WTC11 (cell line): ENCODE measurements at regions not wholly inside any gene's neighbourhood (a gene's known extent, or its start where the extent isn't known, plus 50 kb on each side); places are given as distances from the start of the nearest gene placed in this dataset.

Experiments
- AFF4 ChIP-seq: sonication (generic); formaldehyde crosslinking; IDR thresholded peaks from 2 replicates; pipeline ENCODE4 v1.8.1; 2023; ENCODE audit warnings: mild to moderate bottlenecking, missing genetic modification reagents, borderline replicate concordance
- E2F1 ChIP-seq: sonication (generic); formaldehyde crosslinking; IDR thresholded peaks from 2 replicates; pipeline ENCODE4 v1.8.0; 2022; ENCODE audit warnings: mild to moderate bottlenecking, missing genetic modification reagents
- JUN ChIP-seq: sonication (generic); formaldehyde crosslinking; IDR thresholded peaks from 2 replicates; pipeline ENCODE4 v1.8.0; 2023; ENCODE audit warnings: mild to moderate bottlenecking, missing genetic modification reagents
- NFE2L1 ChIP-seq: sonication (generic); formaldehyde crosslinking; IDR thresholded peaks from 2 replicates; pipeline ENCODE4 v1.8.1; 2023; ENCODE audit warnings: missing genetic modification reagents
- NR2C2 ChIP-seq: sonication (generic); formaldehyde crosslinking; IDR thresholded peaks from 2 replicates; pipeline ENCODE4 v1.8.0; 2022; ENCODE audit warnings: mild to moderate bottlenecking, missing genetic modification reagents
- TEAD1 ChIP-seq: sonication (generic); formaldehyde crosslinking; IDR thresholded peaks from 2 replicates; pipeline ENCODE4 v1.8.0; 2022; ENCODE audit warnings: mild to moderate bottlenecking, missing genetic modification reagents
- USF2 ChIP-seq: sonication (generic); formaldehyde crosslinking; IDR thresholded peaks from 2 replicates; pipeline ENCODE4 v1.8.1; 2023; ENCODE audit warnings: mild to moderate bottlenecking, missing genetic modification reagents, moderate library complexity
- ZBTB21 ChIP-seq: sonication (generic); formaldehyde crosslinking; IDR thresholded peaks from 2 replicates; pipeline ENCODE4 v1.8.1; 2023; ENCODE audit warnings: mild to moderate bottlenecking, missing genetic modification reagents, borderline replicate concordance
- ZNF416 ChIP-seq: fragments of 250-450 bp; sonication (Bioruptor Pico); IDR thresholded peaks from 2 replicates; pipeline ENCODE4 v1.9.0; 2021; ENCODE audit warnings: mild to moderate bottlenecking, inconsistent platforms
- TF ChIP-seq, protein P1 (sequence below): fragments of 200-600 bp; IDR thresholded peaks from 2 replicates; pipeline ENCODE4 v1.8.0; 2022; ENCODE audit warnings: antibody characterized with exemption
- TF ChIP-seq, protein P2 (sequence below): sonication (generic); formaldehyde crosslinking; IDR thresholded peaks from 2 replicates; pipeline ENCODE4 v1.8.0; 2023; ENCODE audit warnings: missing genetic modification reagents, mild to moderate bottlenecking, borderline replicate concordance
- TF ChIP-seq, protein P3 (sequence below): sonication (generic); formaldehyde crosslinking; IDR thresholded peaks from 2 replicates; pipeline ENCODE4 v1.8.0; 2022; ENCODE audit warnings: missing genetic modification reagents
- TF ChIP-seq, protein P4 (sequence below): sonication (generic); formaldehyde crosslinking; IDR thresholded peaks from 2 replicates; pipeline ENCODE4 v1.8.1; 2022; ENCODE audit warnings: low read depth, missing genetic modification reagents, borderline replicate concordance

GRCh38 chr5:104375345-104375744 is 812.8 kb upstream of the NUDT12 start:
- no peak for TF ChIP-seq NR2C2 (CRISPR knock-in tag)
- TF ChIP-seq, protein P1, sequence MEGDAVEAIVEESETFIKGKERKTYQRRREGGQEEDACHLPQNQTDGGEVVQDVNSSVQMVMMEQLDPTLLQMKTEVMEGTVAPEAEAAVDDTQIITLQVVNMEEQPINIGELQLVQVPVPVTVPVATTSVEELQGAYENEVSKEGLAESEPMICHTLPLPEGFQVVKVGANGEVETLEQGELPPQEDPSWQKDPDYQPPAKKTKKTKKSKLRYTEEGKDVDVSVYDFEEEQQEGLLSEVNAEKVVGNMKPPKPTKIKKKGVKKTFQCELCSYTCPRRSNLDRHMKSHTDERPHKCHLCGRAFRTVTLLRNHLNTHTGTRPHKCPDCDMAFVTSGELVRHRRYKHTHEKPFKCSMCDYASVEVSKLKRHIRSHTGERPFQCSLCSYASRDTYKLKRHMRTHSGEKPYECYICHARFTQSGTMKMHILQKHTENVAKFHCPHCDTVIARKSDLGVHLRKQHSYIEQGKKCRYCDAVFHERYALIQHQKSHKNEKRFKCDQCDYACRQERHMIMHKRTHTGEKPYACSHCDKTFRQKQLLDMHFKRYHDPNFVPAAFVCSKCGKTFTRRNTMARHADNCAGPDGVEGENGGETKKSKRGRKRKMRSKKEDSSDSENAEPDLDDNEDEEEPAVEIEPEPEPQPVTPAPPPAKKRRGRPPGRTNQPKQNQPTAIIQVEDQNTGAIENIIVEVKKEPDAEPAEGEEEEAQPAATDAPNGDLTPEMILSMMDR = no peak
- TF ChIP-seq, protein P2, sequence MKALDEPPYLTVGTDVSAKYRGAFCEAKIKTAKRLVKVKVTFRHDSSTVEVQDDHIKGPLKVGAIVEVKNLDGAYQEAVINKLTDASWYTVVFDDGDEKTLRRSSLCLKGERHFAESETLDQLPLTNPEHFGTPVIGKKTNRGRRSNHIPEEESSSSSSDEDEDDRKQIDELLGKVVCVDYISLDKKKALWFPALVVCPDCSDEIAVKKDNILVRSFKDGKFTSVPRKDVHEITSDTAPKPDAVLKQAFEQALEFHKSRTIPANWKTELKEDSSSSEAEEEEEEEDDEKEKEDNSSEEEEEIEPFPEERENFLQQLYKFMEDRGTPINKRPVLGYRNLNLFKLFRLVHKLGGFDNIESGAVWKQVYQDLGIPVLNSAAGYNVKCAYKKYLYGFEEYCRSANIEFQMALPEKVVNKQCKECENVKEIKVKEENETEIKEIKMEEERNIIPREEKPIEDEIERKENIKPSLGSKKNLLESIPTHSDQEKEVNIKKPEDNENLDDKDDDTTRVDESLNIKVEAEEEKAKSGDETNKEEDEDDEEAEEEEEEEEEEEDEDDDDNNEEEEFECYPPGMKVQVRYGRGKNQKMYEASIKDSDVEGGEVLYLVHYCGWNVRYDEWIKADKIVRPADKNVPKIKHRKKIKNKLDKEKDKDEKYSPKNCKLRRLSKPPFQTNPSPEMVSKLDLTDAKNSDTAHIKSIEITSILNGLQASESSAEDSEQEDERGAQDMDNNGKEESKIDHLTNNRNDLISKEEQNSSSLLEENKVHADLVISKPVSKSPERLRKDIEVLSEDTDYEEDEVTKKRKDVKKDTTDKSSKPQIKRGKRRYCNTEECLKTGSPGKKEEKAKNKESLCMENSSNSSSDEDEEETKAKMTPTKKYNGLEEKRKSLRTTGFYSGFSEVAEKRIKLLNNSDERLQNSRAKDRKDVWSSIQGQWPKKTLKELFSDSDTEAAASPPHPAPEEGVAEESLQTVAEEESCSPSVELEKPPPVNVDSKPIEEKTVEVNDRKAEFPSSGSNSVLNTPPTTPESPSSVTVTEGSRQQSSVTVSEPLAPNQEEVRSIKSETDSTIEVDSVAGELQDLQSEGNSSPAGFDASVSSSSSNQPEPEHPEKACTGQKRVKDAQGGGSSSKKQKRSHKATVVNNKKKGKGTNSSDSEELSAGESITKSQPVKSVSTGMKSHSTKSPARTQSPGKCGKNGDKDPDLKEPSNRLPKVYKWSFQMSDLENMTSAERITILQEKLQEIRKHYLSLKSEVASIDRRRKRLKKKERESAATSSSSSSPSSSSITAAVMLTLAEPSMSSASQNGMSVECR = no peak
- no peak for TF ChIP-seq USF2 (CRISPR knock-in tag)
- TF ChIP-seq, protein P3, sequence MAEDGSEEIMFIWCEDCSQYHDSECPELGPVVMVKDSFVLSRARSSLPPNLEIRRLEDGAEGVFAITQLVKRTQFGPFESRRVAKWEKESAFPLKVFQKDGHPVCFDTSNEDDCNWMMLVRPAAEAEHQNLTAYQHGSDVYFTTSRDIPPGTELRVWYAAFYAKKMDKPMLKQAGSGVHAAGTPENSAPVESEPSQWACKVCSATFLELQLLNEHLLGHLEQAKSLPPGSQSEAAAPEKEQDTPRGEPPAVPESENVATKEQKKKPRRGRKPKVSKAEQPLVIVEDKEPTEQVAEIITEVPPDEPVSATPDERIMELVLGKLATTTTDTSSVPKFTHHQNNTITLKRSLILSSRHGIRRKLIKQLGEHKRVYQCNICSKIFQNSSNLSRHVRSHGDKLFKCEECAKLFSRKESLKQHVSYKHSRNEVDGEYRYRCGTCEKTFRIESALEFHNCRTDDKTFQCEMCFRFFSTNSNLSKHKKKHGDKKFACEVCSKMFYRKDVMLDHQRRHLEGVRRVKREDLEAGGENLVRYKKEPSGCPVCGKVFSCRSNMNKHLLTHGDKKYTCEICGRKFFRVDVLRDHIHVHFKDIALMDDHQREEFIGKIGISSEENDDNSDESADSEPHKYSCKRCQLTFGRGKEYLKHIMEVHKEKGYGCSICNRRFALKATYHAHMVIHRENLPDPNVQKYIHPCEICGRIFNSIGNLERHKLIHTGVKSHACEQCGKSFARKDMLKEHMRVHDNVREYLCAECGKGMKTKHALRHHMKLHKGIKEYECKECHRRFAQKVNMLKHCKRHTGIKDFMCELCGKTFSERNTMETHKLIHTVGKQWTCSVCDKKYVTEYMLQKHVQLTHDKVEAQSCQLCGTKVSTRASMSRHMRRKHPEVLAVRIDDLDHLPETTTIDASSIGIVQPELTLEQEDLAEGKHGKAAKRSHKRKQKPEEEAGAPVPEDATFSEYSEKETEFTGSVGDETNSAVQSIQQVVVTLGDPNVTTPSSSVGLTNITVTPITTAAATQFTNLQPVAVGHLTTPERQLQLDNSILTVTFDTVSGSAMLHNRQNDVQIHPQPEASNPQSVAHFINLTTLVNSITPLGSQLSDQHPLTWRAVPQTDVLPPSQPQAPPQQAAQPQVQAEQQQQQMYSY = no peak
- TF ChIP-seq, protein P4, sequence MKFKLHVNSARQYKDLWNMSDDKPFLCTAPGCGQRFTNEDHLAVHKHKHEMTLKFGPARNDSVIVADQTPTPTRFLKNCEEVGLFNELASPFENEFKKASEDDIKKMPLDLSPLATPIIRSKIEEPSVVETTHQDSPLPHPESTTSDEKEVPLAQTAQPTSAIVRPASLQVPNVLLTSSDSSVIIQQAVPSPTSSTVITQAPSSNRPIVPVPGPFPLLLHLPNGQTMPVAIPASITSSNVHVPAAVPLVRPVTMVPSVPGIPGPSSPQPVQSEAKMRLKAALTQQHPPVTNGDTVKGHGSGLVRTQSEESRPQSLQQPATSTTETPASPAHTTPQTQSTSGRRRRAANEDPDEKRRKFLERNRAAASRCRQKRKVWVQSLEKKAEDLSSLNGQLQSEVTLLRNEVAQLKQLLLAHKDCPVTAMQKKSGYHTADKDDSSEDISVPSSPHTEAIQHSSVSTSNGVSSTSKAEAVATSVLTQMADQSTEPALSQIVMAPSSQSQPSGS (CRISPR knock-in tag) = no peak
- TF ChIP-seq TEAD1 (CRISPR knock-in tag) = no peak
- TF ChIP-seq NFE2L1 (CRISPR knock-in tag) = no peak
- no peak for TF ChIP-seq JUN (CRISPR knock-in tag)
- no peak for TF ChIP-seq E2F1 (CRISPR knock-in tag)
- no peak for TF ChIP-seq AFF4 (CRISPR knock-in tag)
- TF ChIP-seq ZNF416 (CRISPR knock-in tag) = no peak
- no peak for TF ChIP-seq ZBTB21 (CRISPR knock-in tag)
